A549 (cell line): ENCODE measurements at regions not wholly inside any gene's neighbourhood (a gene's known extent, or its start where the extent isn't known, plus 50 kb on each side); places are given as distances from the start of the nearest gene placed in this dataset.

Experiments
- CHD2 ChIP-seq: fragments of 150-350 bp; IDR thresholded peaks from 2 replicates; pipeline ENCODE4 v1.6.1; 2014; ENCODE audit warnings: low read length; ENCODE audit not compliant: partially characterized antibody
- CHD4 ChIP-seq: fragments of 200-600 bp; sonication (generic); IDR thresholded peaks from 2 replicates; pipeline ENCODE4 v1.6.1; 2016; ENCODE audit warnings: antibody characterized with exemption, mild to moderate bottlenecking, borderline replicate concordance
- ESRRA ChIP-seq: fragments of 150-350 bp; IDR thresholded peaks from 2 replicates; pipeline ENCODE4 v1.6.1; 2014; ENCODE audit warnings: mild to moderate bottlenecking, low read length, borderline replicate concordance
- HDAC2 ChIP-seq: fragments of 200-600 bp; sonication (generic); IDR thresholded peaks from 2 replicates; pipeline ENCODE4 v1.6.1; 2016
- JUN ChIP-seq, 2 experiments: fragments of >200 bp; sonication (Bioruptor Twin); formaldehyde crosslinking; IDR thresholded peaks; 2 replicates in 1 of 2; 3 replicates in 1 of 2; pipeline ENCODE4 v1.6.1; 2016 to 2017
- RAD21 ChIP-seq, 2 experiments: fragments of >200 bp in 1 of 2; sonication (Bioruptor Twin) in 1 of 2; formaldehyde crosslinking in 1 of 2; IDR thresholded peaks in 1 of 2; conservative IDR thresholded peaks in 1 of 2; 2 replicates in 1 of 2; 3 replicates in 1 of 2; pipeline ENCODE4 v1.6.1; 2012 to 2018; ENCODE audit warnings: inconsistent platforms in 1 of 2
- TF ChIP-seq, protein P1 (sequence below): fragments of >200 bp; sonication (Bioruptor Twin); formaldehyde crosslinking; IDR thresholded peaks from 3 replicates; pipeline ENCODE4 v1.5.1; 2016
- TF ChIP-seq, protein P2 (sequence below): IDR thresholded peaks from 2 replicates; pipeline ENCODE4 v1.6.1; 2012

DNA sequence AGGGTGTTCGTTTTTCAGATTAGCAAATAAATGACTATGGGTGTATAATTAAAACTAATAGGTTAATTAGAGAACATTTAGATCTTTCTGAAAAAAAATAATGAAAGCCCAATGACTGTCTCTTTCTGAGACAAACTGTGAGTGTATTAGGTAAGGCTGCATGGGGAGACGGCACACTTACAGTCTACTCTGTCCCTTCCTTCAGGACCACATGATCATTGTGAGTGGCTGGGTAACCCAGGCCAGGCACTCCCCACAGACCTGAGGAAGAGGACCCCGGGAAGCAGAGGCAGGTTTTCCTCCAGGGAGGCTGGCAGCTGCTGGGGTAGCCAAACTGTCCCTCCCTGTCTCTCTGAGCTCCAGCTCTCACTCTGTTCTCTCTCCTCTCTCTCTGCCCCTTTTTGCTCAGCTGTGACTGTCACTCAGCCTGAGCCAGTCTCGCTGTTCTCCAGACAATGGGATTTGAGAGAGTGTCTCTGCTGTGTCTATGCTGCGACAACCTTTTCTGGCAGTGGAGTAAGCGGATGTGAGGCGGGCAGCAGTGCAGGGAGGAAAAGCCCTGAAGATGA is 83.1 kb upstream of the NCAM1 start:
- TF ChIP-seq, protein P1, sequence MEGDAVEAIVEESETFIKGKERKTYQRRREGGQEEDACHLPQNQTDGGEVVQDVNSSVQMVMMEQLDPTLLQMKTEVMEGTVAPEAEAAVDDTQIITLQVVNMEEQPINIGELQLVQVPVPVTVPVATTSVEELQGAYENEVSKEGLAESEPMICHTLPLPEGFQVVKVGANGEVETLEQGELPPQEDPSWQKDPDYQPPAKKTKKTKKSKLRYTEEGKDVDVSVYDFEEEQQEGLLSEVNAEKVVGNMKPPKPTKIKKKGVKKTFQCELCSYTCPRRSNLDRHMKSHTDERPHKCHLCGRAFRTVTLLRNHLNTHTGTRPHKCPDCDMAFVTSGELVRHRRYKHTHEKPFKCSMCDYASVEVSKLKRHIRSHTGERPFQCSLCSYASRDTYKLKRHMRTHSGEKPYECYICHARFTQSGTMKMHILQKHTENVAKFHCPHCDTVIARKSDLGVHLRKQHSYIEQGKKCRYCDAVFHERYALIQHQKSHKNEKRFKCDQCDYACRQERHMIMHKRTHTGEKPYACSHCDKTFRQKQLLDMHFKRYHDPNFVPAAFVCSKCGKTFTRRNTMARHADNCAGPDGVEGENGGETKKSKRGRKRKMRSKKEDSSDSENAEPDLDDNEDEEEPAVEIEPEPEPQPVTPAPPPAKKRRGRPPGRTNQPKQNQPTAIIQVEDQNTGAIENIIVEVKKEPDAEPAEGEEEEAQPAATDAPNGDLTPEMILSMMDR = no peak
- TF ChIP-seq JUN (IDR thresholded peaks at IDR 0.05) = no peak
- TF ChIP-seq ESRRA = no peak
- TF ChIP-seq, protein P2, sequence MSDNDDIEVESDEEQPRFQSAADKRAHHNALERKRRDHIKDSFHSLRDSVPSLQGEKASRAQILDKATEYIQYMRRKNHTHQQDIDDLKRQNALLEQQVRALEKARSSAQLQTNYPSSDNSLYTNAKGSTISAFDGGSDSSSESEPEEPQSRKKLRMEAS = no peak
- TF ChIP-seq CHD4 = no peak
- TF ChIP-seq CHD2 = no peak
- no peak for TF ChIP-seq RAD21 (conservative IDR thresholded peaks at IDR 0.05 in 1 of 2, IDR thresholded peaks at IDR 0.05 in 1 of 2)
- no peak for TF ChIP-seq HDAC2
